GM21576 (cell line): ENCODE measurements at regions not wholly inside any gene's neighbourhood (a gene's known extent, or its start where the extent isn't known, plus 50 kb on each side); places are given as distances from the start of the nearest gene placed in this dataset.
A peak's percentile ranks its signal among the peaks of the same experiment; 100 is the strongest.
"Not testable (repeated sequence)": the region's sequence is repeated elsewhere in the genome, so short reads cannot be mapped to it uniquely, and the experiment has no call there.

Source experiments
- ATAC-seq: cut with Tn5 transposase; IDR thresholded peaks from one replicate; pipeline ENCODE4 v1.9.1; 2021; ENCODE audit warnings: mild to moderate bottlenecking, moderate library complexity; ENCODE audit not compliant: unreplicated experiment

GRCh38 chr10:108632144-108632543 is 1291.2 kb downstream of the XPNPEP1 start:
- ATAC-seq, result no peak

GRCh38 chr10:108631332-108631731 is 1292.0 kb downstream of the XPNPEP1 start:
- peak; percentile 94 for ATAC-seq

GRCh38 chr10:108629834-108630233 is 1293.5 kb downstream of the XPNPEP1 start:
- ATAC-seq, result no peak

GRCh38 chr10:108624052-108624451 is 1299.3 kb downstream of the XPNPEP1 start:
- no peak for ATAC-seq

- ATAC-seq, result no peak
Observed at GRCh38 chr10:108620821-108621534, 1302.3 kb downstream of the XPNPEP1 start.

- no peak for ATAC-seq
Observed at GRCh38 chr10:108616559-108617285, 1306.6 kb downstream of the XPNPEP1 start.

GRCh38 chr10:108615576-108616320 is 1307.6 kb downstream of the XPNPEP1 start:
- ATAC-seq, result no peak

- no peak for ATAC-seq
Observed at GRCh38 chr10:108612485-108612884, 1310.8 kb downstream of the XPNPEP1 start.

- ATAC-seq, result no peak
Observed at GRCh38 chr10:108608860-108609259, 1314.5 kb downstream of the XPNPEP1 start.

GRCh38 chr10:108601851-108602250 is 1321.5 kb downstream of the XPNPEP1 start:
- ATAC-seq, result no peak

GRCh38 chr10:108600511-108600910 is 1322.8 kb downstream of the XPNPEP1 start:
- not testable (repeated sequence) for ATAC-seq

GRCh38 chr10:108599317-108599716 is 1324.0 kb downstream of the XPNPEP1 start:
- ATAC-seq, result not testable (repeated sequence)

GRCh38 chr10:108598831-108599230 is 1324.5 kb downstream of the XPNPEP1 start:
- ATAC-seq, result no peak

GRCh38 chr10:108598320-108598695 is 1325.0 kb downstream of the XPNPEP1 start:
- no peak for ATAC-seq

GRCh38 chr10:108597657-108598319 is 1325.5 kb downstream of the XPNPEP1 start:
- ATAC-seq, result no peak

- no peak for ATAC-seq
Observed at GRCh38 chr10:108597031-108597430, 1326.3 kb downstream of the XPNPEP1 start.

GRCh38 chr10:108592956-108593355 is 1330.4 kb downstream of the XPNPEP1 start:
- no peak for ATAC-seq

GRCh38 chr10:108591417-108591816 is 1331.9 kb downstream of the XPNPEP1 start:
- ATAC-seq, result no peak

GRCh38 chr10:108586424-108586823 is 1336.9 kb downstream of the XPNPEP1 start:
- ATAC-seq, result no peak

GRCh38 chr10:108583877-108584276 is 1339.4 kb downstream of the XPNPEP1 start:
- ATAC-seq, result no peak

GRCh38 chr10:108582888-108583287 is 1340.4 kb downstream of the XPNPEP1 start:
- no peak for ATAC-seq
